Peyer's patch (tissue), 4 donors: ENCODE measurements at regions not wholly inside any gene's neighbourhood (a gene's known extent, or its start where the extent isn't known, plus 50 kb on each side); places are given as distances from the start of the nearest gene placed in this dataset.

Experiments used
- CTCF ChIP-seq, 6 experiments: fragments of 450-650 bp in 4 of 6; fragments of 200-600 bp in 2 of 6; sonication (generic) in 1 of 6; IDR thresholded peaks; one replicate each; pipeline ENCODE4 v1.5.1; 2017 to 2019; ENCODE audit warnings: antibody characterized with exemption in 6 of 6, mild to moderate bottlenecking in 3 of 6, moderate library complexity in 1 of 6
- POLR2A ChIP-seq, 2 donors: fragments of 450-650 bp; IDR thresholded peaks; one replicate each; pipeline ENCODE4 v1.5.1; 2017; ENCODE audit warnings: antibody characterized with exemption in 2 of 2, mild to moderate bottlenecking in 2 of 2, moderate library complexity in 2 of 2

- TF ChIP-seq POLR2A (IDR thresholded peaks at IDR 0.05) (no peak), CTCF (IDR thresholded peaks at IDR 0.05) (no peak)
These were observed 383.9 kb upstream of the UBE2E2 start for GRCh38 chr3:22819209-22819608.
